Mammary epithelial cell (primary cell): ENCODE measurements at regions not wholly inside any gene's neighbourhood (a gene's known extent, or its start where the extent isn't known, plus 50 kb on each side); places are given as distances from the start of the nearest gene placed in this dataset.

Experiments
- EZH2 ChIP-seq: IDR thresholded peaks from 2 replicates; pipeline ENCODE4 v1.6.1; 2012; ENCODE audit warnings: low read length, inconsistent platforms, borderline replicate concordance
- TF ChIP-seq, protein P1 (sequence below), 2 donors: IDR thresholded peaks in 1 of 2; conservative IDR thresholded peaks in 1 of 2; 2 replicates each; pipeline ENCODE4 v1.5.1; 2011 to 2012; ENCODE audit warnings: inconsistent platforms in 2 of 2, low read length in 2 of 2, mild to moderate bottlenecking in 2 of 2, control low read depth in 1 of 2, low read depth in 1 of 2; ENCODE audit not compliant: insufficient read depth in 1 of 2; ENCODE audit errors: extremely low read depth in 1 of 2

DNA sequence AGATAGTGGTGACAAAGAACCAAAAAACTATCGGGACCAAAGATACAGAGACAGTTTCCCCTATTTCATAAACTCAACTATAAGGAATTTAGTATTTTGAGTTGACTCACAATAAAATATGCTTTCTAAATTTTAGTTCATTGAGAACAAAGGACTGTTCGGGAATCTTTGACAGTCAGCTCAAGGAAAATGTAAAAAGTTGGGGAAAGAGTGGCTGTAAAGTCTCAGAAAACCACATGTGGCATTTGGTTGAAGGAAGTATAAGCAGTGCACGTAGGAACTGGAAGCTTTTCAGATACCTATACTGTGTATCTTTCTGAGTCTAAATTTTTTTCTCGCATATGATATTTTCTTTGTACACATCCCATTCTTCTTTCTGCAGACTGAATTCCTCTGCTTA is 688.9 kb downstream of the KCNA4 start:
- TF ChIP-seq, protein P1, sequence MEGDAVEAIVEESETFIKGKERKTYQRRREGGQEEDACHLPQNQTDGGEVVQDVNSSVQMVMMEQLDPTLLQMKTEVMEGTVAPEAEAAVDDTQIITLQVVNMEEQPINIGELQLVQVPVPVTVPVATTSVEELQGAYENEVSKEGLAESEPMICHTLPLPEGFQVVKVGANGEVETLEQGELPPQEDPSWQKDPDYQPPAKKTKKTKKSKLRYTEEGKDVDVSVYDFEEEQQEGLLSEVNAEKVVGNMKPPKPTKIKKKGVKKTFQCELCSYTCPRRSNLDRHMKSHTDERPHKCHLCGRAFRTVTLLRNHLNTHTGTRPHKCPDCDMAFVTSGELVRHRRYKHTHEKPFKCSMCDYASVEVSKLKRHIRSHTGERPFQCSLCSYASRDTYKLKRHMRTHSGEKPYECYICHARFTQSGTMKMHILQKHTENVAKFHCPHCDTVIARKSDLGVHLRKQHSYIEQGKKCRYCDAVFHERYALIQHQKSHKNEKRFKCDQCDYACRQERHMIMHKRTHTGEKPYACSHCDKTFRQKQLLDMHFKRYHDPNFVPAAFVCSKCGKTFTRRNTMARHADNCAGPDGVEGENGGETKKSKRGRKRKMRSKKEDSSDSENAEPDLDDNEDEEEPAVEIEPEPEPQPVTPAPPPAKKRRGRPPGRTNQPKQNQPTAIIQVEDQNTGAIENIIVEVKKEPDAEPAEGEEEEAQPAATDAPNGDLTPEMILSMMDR (conservative IDR thresholded peaks at IDR 0.05 in 1 of 2, IDR thresholded peaks at IDR 0.05 in 1 of 2; ENCODE audit: extremely low read depth in 1 of 2, insufficient read depth in 1 of 2, low read depth in 1 of 2, low read length in 2 of 2), result no peak
- no peak for TF ChIP-seq EZH2
